WI38 (cell line): ENCODE measurements at regions not wholly inside any gene's neighbourhood (a gene's known extent, or its start where the extent isn't known, plus 50 kb on each side); places are given as distances from the start of the nearest gene placed in this dataset.

ENCODE experiments used
- H3K4me3 ChIP-seq: 2 replicates; pipeline ENCODE4 v1.5.1; 2011; ENCODE audit warnings: low read depth, mild to moderate bottlenecking, control low read depth, low read length
- TF ChIP-seq, protein P1 (sequence below): IDR thresholded peaks from 2 replicates; pipeline ENCODE4 v1.5.1; 2012; ENCODE audit warnings: low read depth, mild to moderate bottlenecking, control low read depth, low read length

DNA sequence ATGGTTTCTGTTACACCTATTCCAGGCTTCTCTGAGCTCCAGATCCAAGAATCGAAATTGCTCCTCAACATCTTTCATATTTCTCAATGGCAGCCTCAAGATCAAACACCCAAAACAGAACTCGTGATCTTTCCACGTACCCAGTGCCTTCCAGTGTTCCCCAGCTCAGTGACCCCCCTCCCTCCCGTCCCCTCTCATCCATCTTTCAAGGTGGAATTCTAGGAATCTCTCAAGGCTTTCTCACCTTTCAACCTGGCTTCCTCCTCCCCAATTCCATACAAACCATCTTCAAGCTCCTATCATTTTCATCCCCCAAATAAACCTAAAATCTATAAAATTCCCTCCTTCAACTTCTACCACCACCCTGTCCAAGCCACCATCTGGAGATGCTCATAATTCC lies 615.3 kb downstream of the BNC2 start:
- TF ChIP-seq, protein P1, sequence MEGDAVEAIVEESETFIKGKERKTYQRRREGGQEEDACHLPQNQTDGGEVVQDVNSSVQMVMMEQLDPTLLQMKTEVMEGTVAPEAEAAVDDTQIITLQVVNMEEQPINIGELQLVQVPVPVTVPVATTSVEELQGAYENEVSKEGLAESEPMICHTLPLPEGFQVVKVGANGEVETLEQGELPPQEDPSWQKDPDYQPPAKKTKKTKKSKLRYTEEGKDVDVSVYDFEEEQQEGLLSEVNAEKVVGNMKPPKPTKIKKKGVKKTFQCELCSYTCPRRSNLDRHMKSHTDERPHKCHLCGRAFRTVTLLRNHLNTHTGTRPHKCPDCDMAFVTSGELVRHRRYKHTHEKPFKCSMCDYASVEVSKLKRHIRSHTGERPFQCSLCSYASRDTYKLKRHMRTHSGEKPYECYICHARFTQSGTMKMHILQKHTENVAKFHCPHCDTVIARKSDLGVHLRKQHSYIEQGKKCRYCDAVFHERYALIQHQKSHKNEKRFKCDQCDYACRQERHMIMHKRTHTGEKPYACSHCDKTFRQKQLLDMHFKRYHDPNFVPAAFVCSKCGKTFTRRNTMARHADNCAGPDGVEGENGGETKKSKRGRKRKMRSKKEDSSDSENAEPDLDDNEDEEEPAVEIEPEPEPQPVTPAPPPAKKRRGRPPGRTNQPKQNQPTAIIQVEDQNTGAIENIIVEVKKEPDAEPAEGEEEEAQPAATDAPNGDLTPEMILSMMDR = no peak
- H3K4me3 ChIP-seq = no peak overlapping the region

DNA sequence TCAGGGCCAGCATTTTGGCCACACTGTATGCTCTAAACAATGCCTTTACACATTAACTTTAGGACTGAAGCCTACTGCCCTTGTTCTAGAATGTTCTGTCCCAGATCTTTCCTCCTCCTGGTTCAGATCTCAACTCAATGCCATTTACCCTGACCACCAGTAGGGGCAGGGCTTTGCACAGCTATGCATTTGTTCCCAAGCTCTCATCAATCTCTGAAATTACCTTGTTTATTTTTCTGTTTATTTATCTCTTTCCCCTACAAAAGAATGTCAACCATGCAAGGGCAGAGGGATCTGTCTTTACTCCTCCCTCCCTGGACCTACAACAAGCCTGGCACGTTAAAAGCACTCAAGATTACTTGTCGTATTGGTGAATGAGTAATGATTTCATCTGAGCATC lies 612.9 kb downstream of the BNC2 start:
- no peak overlapping the region for H3K4me3 ChIP-seq
- TF ChIP-seq, protein P1 = peak; percentile 66

DNA sequence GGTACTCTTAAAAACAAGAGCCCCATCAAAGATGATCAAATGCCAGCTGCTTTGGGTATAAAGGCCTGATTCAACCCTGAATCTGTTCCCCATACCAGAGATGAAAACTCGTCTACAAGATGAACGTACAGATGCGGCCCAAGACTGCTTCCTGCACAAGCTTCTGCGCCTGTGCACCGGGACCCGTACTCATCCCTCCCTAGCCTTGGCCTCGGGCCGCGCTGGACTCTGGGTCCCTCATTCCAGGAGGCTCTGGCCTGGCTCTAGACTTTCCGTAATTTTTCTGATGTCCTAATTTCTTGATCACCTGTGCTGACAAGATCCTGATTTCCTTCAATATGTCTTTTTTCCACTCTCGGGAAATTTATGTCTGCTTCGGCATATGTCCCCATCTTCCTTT lies 612.3 kb downstream of the BNC2 start:
- TF ChIP-seq, protein P1 = no peak
- no peak overlapping the region for H3K4me3 ChIP-seq

DNA sequence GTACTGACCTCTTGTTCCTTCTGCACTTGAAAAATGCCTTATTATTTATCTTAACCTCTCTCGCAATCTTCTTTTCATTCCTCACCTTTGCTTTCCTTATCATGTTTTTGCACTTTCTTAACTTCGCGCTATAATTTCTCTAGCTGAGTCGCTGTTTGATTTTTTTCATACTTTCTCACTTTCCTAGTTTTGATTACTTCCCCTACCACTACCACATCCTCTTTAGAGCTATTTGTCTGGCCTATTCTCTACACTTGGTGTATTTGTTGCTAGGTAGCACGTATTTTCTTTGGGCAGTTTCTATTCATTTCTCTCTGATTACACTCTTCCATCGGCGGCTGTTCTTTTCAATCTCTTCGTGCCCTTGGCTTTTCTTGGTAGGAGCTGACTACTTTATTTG lies 611.8 kb downstream of the BNC2 start:
- TF ChIP-seq, protein P1 = no peak
- no peak overlapping the region for H3K4me3 ChIP-seq

DNA sequence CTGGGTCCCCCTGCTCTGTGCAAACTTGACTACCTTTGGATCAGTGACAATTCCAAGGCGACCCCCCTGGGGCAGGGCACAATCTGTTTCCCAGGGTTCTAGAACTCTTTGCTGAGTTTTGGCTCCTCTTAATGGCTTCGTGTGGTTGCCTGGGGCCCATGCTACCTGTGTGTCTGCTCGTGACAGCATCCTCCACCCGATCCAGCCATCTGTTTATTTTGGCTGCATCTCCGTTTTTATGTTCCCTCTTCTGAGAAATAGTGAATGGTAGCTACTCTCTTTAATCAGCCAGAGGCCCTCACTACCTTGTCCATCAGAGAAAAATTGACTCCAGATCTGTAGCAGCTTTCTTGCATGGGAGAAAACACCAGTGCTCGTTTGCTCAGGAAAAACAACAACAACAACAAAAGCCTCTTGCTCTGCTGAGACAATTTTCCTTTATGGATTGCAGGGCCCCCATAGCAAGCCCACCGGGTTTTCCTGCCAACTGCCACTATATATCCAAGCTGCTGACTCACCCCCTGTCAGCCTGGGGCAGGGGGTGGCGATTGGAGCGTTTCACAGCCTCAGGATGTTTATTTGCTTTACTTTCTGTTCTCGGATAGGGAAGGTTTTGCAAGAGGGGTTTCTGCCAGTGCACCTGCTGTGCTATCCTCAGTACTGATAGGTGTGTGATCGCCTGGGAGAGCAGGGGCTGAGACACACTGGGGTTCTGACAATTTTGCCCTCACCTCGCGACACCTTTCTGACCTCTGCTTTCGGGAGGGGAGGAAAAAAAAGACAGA lies 607.8 kb downstream of the BNC2 start:
- H3K4me3 ChIP-seq = no peak overlapping the region
- TF ChIP-seq, protein P1 = no peak

DNA sequence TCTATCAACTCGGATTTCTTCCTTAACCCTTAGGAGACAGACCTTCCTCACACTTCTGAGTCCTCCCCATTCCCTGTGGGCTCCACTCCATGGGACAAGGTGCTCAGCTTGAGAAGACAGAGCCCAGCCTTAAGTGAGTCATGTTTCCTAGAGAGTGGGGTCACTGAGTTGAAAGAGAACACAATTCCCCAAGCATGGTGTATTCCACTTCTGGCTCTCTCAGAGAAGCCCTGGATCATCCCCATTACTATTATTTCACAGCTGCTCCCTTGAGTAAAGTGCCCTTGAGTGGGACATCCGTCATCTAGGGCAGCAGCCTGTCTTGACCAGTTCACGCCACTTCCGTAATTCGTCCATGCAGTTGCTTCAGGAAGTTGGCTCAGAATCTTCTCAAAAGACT lies 604.8 kb downstream of the BNC2 start:
- TF ChIP-seq, protein P1 = no peak
- H3K4me3 ChIP-seq = no peak overlapping the region

DNA sequence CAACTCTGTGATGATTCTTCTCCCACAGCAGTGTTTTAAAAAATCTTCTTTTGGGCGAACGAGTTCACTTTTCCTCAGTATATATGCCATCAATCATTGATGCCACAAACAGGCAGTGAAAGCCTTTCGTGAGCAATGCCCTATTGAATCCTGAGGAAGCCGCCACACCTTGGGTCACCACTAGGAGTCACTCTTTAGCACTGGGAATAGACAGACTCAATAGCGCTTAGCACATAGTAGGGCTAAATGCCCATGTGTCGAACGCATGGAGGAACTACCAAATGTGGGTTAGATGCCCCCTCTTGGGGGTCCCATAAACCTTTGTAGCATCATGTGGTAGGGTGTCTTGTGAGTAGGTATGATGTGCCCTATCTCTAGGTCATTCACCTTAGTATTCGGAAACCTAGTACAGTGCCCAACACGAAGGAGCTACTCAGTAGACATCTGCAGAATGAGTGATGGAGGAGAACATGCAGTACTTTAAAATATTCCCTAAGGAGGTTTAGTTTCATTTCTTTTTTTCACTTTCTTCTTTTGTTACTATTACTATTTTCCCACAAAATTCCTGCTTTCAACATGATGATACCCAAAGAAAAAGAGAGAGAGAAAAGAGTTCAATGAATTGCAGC lies 603.7 kb downstream of the BNC2 start:
- TF ChIP-seq, protein P1 = peak; percentile 75
- H3K4me3 ChIP-seq = peak overlapping the region; percentile 53
